Activated naive CD8-positive, alpha-beta T cell treated with anti-CD3 and anti-CD28 coated beads for 36 hours (primary cell): ENCODE measurements at regions not wholly inside any gene's neighbourhood (a gene's known extent, or its start where the extent isn't known, plus 50 kb on each side); places are given as distances from the start of the nearest gene placed in this dataset.
A peak's percentile ranks its signal among the peaks of the same experiment; 100 is the strongest.
"Not testable (repeated sequence)": the region's sequence is repeated elsewhere in the genome, so short reads cannot be mapped to it uniquely, and the experiment has no call there.

Experiments used
- DNase-seq: peaks from one replicate; pipeline ENCODE4 v3.0.0; 2021
- H3K27ac Mint-ChIP-seq: one replicate; pipeline ENCODE4 v1.8.0; 2022; ENCODE audit warnings: mild to moderate bottlenecking, moderate library complexity, mixed read lengths
- H3K27me3 Mint-ChIP-seq: one replicate; pipeline ENCODE4 v1.8.0; 2022; ENCODE audit warnings: mild to moderate bottlenecking, mixed read lengths
- H3K36me3 Mint-ChIP-seq: one replicate; pipeline ENCODE4 v1.8.0; 2021; ENCODE audit warnings: mild to moderate bottlenecking, mixed read lengths
- H3K4me1 Mint-ChIP-seq: one replicate; pipeline ENCODE4 v1.8.0; 2021; ENCODE audit warnings: mixed read lengths
- H3K4me3 Mint-ChIP-seq: one replicate; pipeline ENCODE4 v1.8.0; 2022; ENCODE audit warnings: mild to moderate bottlenecking, moderate library complexity, mixed read lengths
- H3K9me3 Mint-ChIP-seq: one replicate; pipeline ENCODE4 v1.8.0; 2022; ENCODE audit warnings: mixed read lengths

- H3K9me3 Mint-ChIP-seq: no peaks in the 10 kb centered on the region
- no peaks in the 10 kb centered on the region for H3K4me1 Mint-ChIP-seq
- H3K27me3 Mint-ChIP-seq: peaks cover 12% of the 10 kb centered on the region
- H3K27ac Mint-ChIP-seq: no peak overlapping the region
- no peak overlapping the region for H3K4me3 Mint-ChIP-seq
- no peaks in the 10 kb centered on the region for H3K36me3 Mint-ChIP-seq
- peak; percentile 19 for DNase-seq
Observed at GRCh38 chr18:61635901-61636528, 256.8 kb downstream of the RNF152 start.

GRCh38 chr18:61628085-61628484 lies 264.7 kb downstream of the RNF152 start:
- Mint-ChIP-seq H3K27me3 (peaks cover 3% of the 10 kb centered on the region), H3K4me1 (no peaks in the 10 kb centered on the region), H3K36me3 (no peaks in the 10 kb centered on the region), H3K4me3 (no peak overlapping the region), H3K9me3 (no peaks in the 10 kb centered on the region), H3K27ac (no peak overlapping the region)
- DNase-seq: no peak

GRCh38 chr18:61624631-61625030 lies 268.2 kb downstream of the RNF152 start:
- H3K9me3 Mint-ChIP-seq, H3K27ac Mint-ChIP-seq, DNase-seq, H3K4me1 Mint-ChIP-seq, H3K4me3 Mint-ChIP-seq, H3K27me3 Mint-ChIP-seq, H3K36me3 Mint-ChIP-seq: not testable (repeated sequence)

GRCh38 chr18:61619783-61620182 lies 273.0 kb downstream of the RNF152 start:
- no peaks in the 10 kb centered on the region for H3K36me3 Mint-ChIP-seq
- peaks cover 7% of the 10 kb centered on the region for H3K27me3 Mint-ChIP-seq
- DNase-seq: no peak
- H3K9me3 Mint-ChIP-seq: no peaks in the 10 kb centered on the region
- H3K27ac Mint-ChIP-seq: no peak overlapping the region
- H3K4me1 Mint-ChIP-seq: no peaks in the 10 kb centered on the region
- H3K4me3 Mint-ChIP-seq: no peak overlapping the region

- Mint-ChIP-seq H3K36me3 (no peaks in the 10 kb centered on the region), H3K4me1 (no peaks in the 10 kb centered on the region), H3K27ac (no peak overlapping the region), H3K27me3 (peaks cover 9% of the 10 kb centered on the region), H3K9me3 (no peaks in the 10 kb centered on the region), H3K4me3 (no peak overlapping the region)
- DNase-seq: no peak
Observed at GRCh38 chr18:61618816-61619215, 274.0 kb downstream of the RNF152 start.

- Mint-ChIP-seq H3K36me3 (no peaks in the 10 kb centered on the region), H3K4me1 (no peaks in the 10 kb centered on the region)
Observed at GRCh38 chr18:61616111-61616610, 276.6 kb downstream of the RNF152 start.

GRCh38 chr18:61612517-61612916 lies 279.3 kb downstream of the CDH20 start:
- no peaks in the 10 kb centered on the region for H3K36me3 Mint-ChIP-seq
- no peak for DNase-seq
- no peak overlapping the region for H3K4me3 Mint-ChIP-seq
- no peak overlapping the region for H3K27ac Mint-ChIP-seq
- H3K9me3 Mint-ChIP-seq: no peaks in the 10 kb centered on the region
- peaks cover 15% of the 10 kb centered on the region for H3K27me3 Mint-ChIP-seq
- no peaks in the 10 kb centered on the region for H3K4me1 Mint-ChIP-seq

More at GRCh38 chr18:61616111-61616610, 276.6 kb downstream of the RNF152 start:
- no peaks in the 10 kb centered on the region for H3K9me3 Mint-ChIP-seq
- no peak overlapping the region for H3K27ac Mint-ChIP-seq
- no peak for DNase-seq
- H3K4me3 Mint-ChIP-seq: no peak overlapping the region
- peaks cover 9% of the 10 kb centered on the region for H3K27me3 Mint-ChIP-seq

GRCh38 chr18:61609131-61609530 lies 275.9 kb downstream of the CDH20 start:
- H3K4me3 Mint-ChIP-seq: no peak overlapping the region
- H3K36me3 Mint-ChIP-seq: no peaks in the 10 kb centered on the region
- H3K4me1 Mint-ChIP-seq: no peaks in the 10 kb centered on the region
- DNase-seq: no peak
- H3K27ac Mint-ChIP-seq: no peak overlapping the region
- H3K27me3 Mint-ChIP-seq: peaks cover 31% of the 10 kb centered on the region
- H3K9me3 Mint-ChIP-seq: no peaks in the 10 kb centered on the region

GRCh38 chr18:61608316-61608715 lies 275.1 kb downstream of the CDH20 start:
- H3K36me3 Mint-ChIP-seq: no peaks in the 10 kb centered on the region
- H3K27me3 Mint-ChIP-seq: peaks cover 39% of the 10 kb centered on the region
- H3K9me3 Mint-ChIP-seq: no peaks in the 10 kb centered on the region
- no peak for DNase-seq
- H3K4me1 Mint-ChIP-seq: no peaks in the 10 kb centered on the region
- H3K4me3 Mint-ChIP-seq: no peak overlapping the region
- H3K27ac Mint-ChIP-seq: no peak overlapping the region

- H3K4me1 Mint-ChIP-seq: no peaks in the 10 kb centered on the region
Observed at GRCh38 chr18:61607867-61608266, 274.6 kb downstream of the CDH20 start.

GRCh38 chr18:61606759-61607158 lies 273.5 kb downstream of the CDH20 start:
- no peak for DNase-seq
- Mint-ChIP-seq H3K27me3 (peaks cover 46% of the 10 kb centered on the region), H3K36me3 (no peaks in the 10 kb centered on the region), H3K9me3 (no peaks in the 10 kb centered on the region), H3K4me1 (no peaks in the 10 kb centered on the region), H3K27ac (no peak overlapping the region), H3K4me3 (no peak overlapping the region)

More at GRCh38 chr18:61607867-61608266, 274.6 kb downstream of the CDH20 start:
- DNase-seq: no peak
- no peaks in the 10 kb centered on the region for H3K36me3 Mint-ChIP-seq
- no peak overlapping the region for H3K27ac Mint-ChIP-seq
- H3K27me3 Mint-ChIP-seq: peaks cover 40% of the 10 kb centered on the region
- H3K4me3 Mint-ChIP-seq: no peak overlapping the region
- H3K9me3 Mint-ChIP-seq: no peaks in the 10 kb centered on the region

GRCh38 chr18:61606068-61606660 lies 272.9 kb downstream of the CDH20 start:
- no peak for DNase-seq
- H3K27me3 Mint-ChIP-seq: peaks cover 46% of the 10 kb centered on the region
- no peak overlapping the region for H3K27ac Mint-ChIP-seq
- H3K4me1 Mint-ChIP-seq: no peaks in the 10 kb centered on the region
- no peaks in the 10 kb centered on the region for H3K9me3 Mint-ChIP-seq
- H3K36me3 Mint-ChIP-seq: no peaks in the 10 kb centered on the region
- no peak overlapping the region for H3K4me3 Mint-ChIP-seq

GRCh38 chr18:61605376-61606067 lies 272.3 kb downstream of the CDH20 start:
- Mint-ChIP-seq H3K4me1 (no peaks in the 10 kb centered on the region), H3K4me3 (no peak overlapping the region), H3K27ac (no peak overlapping the region), H3K9me3 (no peaks in the 10 kb centered on the region), H3K27me3 (peaks cover 46% of the 10 kb centered on the region), H3K36me3 (no peaks in the 10 kb centered on the region)
- no peak for DNase-seq
